ENCODE measurements at regions not wholly inside any gene's neighbourhood (a gene's known extent, or its start where the extent isn't known, plus 50 kb on each side); places are given as distances from the start of the nearest gene placed in this dataset.

DNA sequence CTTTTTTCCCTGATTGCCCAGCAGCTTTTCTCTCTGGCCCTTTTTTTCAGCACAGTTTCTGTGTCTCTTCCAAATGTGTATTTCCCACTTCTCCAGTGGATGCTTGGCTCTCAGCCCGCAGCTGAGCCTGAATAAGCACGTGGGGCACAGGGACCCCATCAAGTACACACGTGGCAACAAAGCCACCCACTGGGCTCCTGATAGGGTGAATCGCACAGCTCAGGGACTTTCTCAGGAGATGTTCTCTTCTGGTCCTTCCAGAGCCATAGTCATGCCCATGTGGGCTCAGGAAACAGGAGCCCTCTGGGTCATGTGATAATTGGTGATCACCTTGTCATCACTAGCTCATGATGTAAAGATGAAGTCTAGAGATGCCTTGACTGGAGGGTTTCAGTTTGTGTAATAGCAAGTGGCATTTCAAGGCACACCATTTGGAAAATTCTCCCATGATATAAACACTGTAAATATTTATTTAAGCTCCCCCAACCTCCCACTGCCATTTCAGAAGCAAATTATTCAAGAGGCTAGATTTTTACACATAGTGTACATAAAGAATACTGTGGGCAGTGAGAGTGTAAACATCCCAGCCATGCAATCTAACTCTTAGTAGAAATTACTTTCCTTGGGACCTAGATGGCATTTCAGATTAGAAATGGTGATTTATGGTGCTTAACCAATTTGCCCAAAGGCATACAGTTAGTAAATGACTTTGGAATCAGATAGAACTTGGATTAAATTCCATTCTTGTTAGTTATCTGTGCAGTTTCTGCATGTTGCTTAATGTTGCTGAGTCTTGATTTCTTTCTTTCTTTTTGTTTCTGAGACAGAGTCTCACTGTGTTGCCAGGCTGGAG lies 597.5 kb downstream of the SLC4A3 start:
- Histone ChIP-seq H3K36me3 (replicated peaks in 1 of 2; ENCODE audit: control insufficient read depth in 1 of 2, insufficient read depth in 2 of 2, low read length in 2 of 2) (no peaks in the 10 kb centered on the region), H3K79me2 (ENCODE audit: insufficient read depth, low read length) (no peaks in the 10 kb centered on the region), H3K4me1 (ENCODE audit: insufficient read depth, low read length) (no peaks in the 10 kb centered on the region), H3K9ac (ENCODE audit: insufficient read depth, low read depth, low read length) (no peak overlapping the region), H3K9me3 (ENCODE audit: low read length) (no peaks in the 10 kb centered on the region), H3K27me3 (ENCODE audit: control insufficient read depth in 1 of 2, insufficient read depth in 2 of 2, low read length in 2 of 2) (no peaks in the 10 kb centered on the region; a peak in 1 of 5 replicates), H3K4me3 (replicated peaks in 1 of 3; ENCODE audit: insufficient read depth in 1 of 3, low read depth in 2 of 3, low read length in 3 of 3) (no peak overlapping the region), H4K20me1 (ENCODE audit: insufficient read depth, low read length) (no peaks in the 10 kb centered on the region), H2AFZ (ENCODE audit: low read length) (no peak overlapping the region), H3K27ac (ENCODE audit: extremely low read length, insufficient read depth, low read length) (no peak overlapping the region), H3K4me2 (ENCODE audit: low read depth, low read length) (no peak overlapping the region)
- in situ Hi-C loops (cut with HindIII; ENCODE audit: extremely low pct_ligation_motif_present, low pct_unique_long_range_greater_than_20kb) (no loop called here), intact Hi-C loops (cut with micrococcal nuclease; ENCODE audit: unreplicated experiment) (no loop called here)
- BruUV-seq (replicated peaks): no TSS peak
- ChIA-PET POLR2A (no interaction called here), CTCF (ENCODE audit: low intra/inter-chr PET ratio, low total read pairs) (no interaction called here)
- TF ChIP-seq ATF1 (CRISPR knock-in tag; IDR thresholded peaks at IDR 0.05): no peak
- TF ChIP-seq, protein P1, sequence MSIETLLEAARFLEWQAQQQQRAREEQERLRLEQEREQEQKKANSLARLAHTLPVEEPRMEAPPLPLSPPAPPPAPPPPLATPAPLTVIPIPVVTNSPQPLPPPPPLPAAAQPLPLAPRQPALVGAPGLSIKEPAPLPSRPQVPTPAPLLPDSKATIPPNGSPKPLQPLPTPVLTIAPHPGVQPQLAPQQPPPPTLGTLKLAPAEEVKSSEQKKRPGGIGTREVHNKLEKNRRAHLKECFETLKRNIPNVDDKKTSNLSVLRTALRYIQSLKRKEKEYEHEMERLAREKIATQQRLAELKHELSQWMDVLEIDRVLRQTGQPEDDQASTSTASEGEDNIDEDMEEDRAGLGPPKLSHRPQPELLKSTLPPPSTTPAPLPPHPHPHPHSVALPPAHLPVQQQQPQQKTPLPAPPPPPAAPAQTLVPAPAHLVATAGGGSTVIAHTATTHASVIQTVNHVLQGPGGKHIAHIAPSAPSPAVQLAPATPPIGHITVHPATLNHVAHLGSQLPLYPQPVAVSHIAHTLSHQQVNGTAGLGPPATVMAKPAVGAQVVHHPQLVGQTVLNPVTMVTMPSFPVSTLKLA (IDR thresholded peaks at IDR 0.05): peak; percentile 100
- FAIRE-seq (no peak), ATAC-seq (no peak), DNase-seq (ENCODE audit: low spot score) (no peak)
- 18% methylated on average over 4 of the region's 4 CpGs for WGBS (ENCODE audit: low lambda C conversion rate)

DNA sequence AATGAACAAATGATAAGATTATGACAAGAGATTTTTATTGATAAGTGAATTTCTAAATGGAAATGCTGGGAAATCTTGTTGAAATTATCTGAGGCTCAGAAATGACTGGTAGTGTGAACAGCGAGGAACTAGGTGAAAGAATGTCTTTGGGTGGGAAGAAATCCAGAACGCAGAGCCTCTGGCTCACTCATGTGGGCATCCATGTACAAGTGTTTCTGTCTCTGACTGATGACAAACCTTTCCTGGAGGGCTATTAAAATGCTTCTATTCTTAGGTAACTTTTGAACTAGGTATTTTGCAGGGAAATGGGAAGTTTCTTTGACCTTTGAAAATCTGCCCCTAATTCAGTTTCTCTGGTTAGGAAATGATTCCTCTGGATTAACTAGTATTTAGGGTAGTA lies 598.6 kb downstream of the SLC4A3 start:
- intact Hi-C loops (cut with micrococcal nuclease; ENCODE audit: unreplicated experiment) (no loop called here), in situ Hi-C loops (cut with HindIII; ENCODE audit: extremely low pct_ligation_motif_present, low pct_unique_long_range_greater_than_20kb) (no loop called here)
- H3K27ac ChIP-seq (ENCODE audit: extremely low read length, insufficient read depth, low read length): no peak overlapping the region
- no peak overlapping the region for H3K4me3 ChIP-seq (replicated peaks in 1 of 3; ENCODE audit: insufficient read depth in 1 of 3, low read depth in 2 of 3, low read length in 3 of 3)
- no peaks in the 10 kb centered on the region; a peak in 1 of 5 replicates for H3K27me3 ChIP-seq (ENCODE audit: control insufficient read depth in 1 of 2, insufficient read depth in 2 of 2, low read length in 2 of 2)
- no peak for TF ChIP-seq ZSCAN22 (CRISPR knock-in tag; IDR thresholded peaks at IDR 0.05)
- no peak for TF ChIP-seq RAD51 (IDR thresholded peaks at IDR 0.05; ENCODE audit: borderline replicate concordance)
- no peak for TF ChIP-seq IKZF1 (IDR thresholded peaks at IDR 0.05)
- TF ChIP-seq HDAC6 (IDR thresholded peaks at IDR 0.05; ENCODE audit: low read depth, low read length): no peak
- TF ChIP-seq MAFG (CRISPR knock-in tag; IDR thresholded peaks at IDR 0.05): no peak
- TF ChIP-seq KLF11 (CRISPR knock-in tag; IDR thresholded peaks at IDR 0.05): no peak
- TF ChIP-seq, protein P2, sequence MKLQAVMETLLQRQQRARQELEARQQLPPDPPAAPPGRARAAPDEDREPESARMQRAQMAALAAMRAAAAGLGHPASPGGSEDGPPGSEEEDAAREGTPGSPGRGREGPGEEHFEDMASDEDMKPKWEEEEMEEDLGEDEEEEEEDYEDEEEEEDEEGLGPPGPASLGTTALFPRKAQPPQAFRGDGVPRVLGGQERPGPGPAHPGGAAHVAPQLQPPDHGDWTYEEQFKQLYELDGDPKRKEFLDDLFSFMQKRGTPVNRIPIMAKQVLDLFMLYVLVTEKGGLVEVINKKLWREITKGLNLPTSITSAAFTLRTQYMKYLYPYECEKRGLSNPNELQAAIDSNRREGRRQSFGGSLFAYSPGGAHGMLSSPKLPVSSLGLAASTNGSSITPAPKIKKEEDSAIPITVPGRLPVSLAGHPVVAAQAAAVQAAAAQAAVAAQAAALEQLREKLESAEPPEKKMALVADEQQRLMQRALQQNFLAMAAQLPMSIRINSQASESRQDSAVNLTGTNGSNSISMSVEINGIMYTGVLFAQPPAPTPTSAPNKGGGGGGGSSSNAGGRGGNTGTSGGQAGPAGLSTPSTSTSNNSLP (IDR thresholded peaks at IDR 0.05; ENCODE audit: low read depth, low read length): no peak
- no peak for TF ChIP-seq MEIS1 (CRISPR knock-in tag; IDR thresholded peaks at IDR 0.05; ENCODE audit: borderline replicate concordance)
- no peak for TF ChIP-seq SALL1 (CRISPR knock-in tag; IDR thresholded peaks at IDR 0.05)
- no peak for TF ChIP-seq ZNF878 (CRISPR knock-in tag; IDR thresholded peaks at IDR 0.05)
- no peak for TF ChIP-seq CREB1 (IDR thresholded peaks at IDR 0.05)
- no peak for TF ChIP-seq CREB1 (CRISPR knock-in tag; IDR thresholded peaks at IDR 0.05)
- TF ChIP-seq ZNF703 (CRISPR knock-in tag; IDR thresholded peaks at IDR 0.05; ENCODE audit: borderline replicate concordance): no peak
- no peak for TF ChIP-seq THAP11 (CRISPR knock-in tag; IDR thresholded peaks at IDR 0.05)
- no peak for TF ChIP-seq KLF13 (CRISPR knock-in tag; IDR thresholded peaks at IDR 0.05)
- TF ChIP-seq AGO2 (optimal IDR thresholded peaks at IDR 0.05; ENCODE audit: low read depth, low read length): no peak
- DNase-seq (ENCODE audit: low spot score): no peak
- CTCF ChIA-PET (ENCODE audit: low intra/inter-chr PET ratio, low total read pairs): no interaction called here
- no peaks in the 10 kb centered on the region for H3K79me2 ChIP-seq (ENCODE audit: insufficient read depth, low read length)
- no peak overlapping the region for H2AFZ ChIP-seq (ENCODE audit: low read length)
- H3K36me3 ChIP-seq (replicated peaks in 1 of 2; ENCODE audit: control insufficient read depth in 1 of 2, insufficient read depth in 2 of 2, low read length in 2 of 2): no peaks in the 10 kb centered on the region
- no peak for FAIRE-seq
- no peak for ATAC-seq
- H3K9ac ChIP-seq (ENCODE audit: insufficient read depth, low read depth, low read length): no peak overlapping the region
- 19% methylated on average over 2 of the region's 2 CpGs for WGBS (ENCODE audit: low lambda C conversion rate)
- H3K9me3 ChIP-seq (ENCODE audit: low read length): no peaks in the 10 kb centered on the region
- no peak overlapping the region for H3K4me2 ChIP-seq (ENCODE audit: low read depth, low read length)
- H4K20me1 ChIP-seq (ENCODE audit: insufficient read depth, low read length): no peaks in the 10 kb centered on the region
- POLR2A ChIA-PET: no interaction called here
- no TSS peak for BruUV-seq (replicated peaks)
- no peaks in the 10 kb centered on the region for H3K4me1 ChIP-seq (ENCODE audit: insufficient read depth, low read length)
